ENCODE measurements at regions not wholly inside any gene's neighbourhood (a gene's known extent, or its start where the extent isn't known, plus 50 kb on each side); places are given as distances from the start of the nearest gene placed in this dataset.

- no peak overlapping the region for H3K4me2 ChIP-seq (ENCODE audit: insufficient read depth, low read length)
- H2AFZ ChIP-seq (ENCODE audit: low read depth, low read length): no peak overlapping the region
- dilution Hi-C loops (cut with MboI; ENCODE audit: extremely low pct_ligation_motif_present, low sequenced_read_pairs) (no loop called here), intact Hi-C loops (cut with micrococcal nuclease) (no loop called here)
- no peaks in the 10 kb centered on the region for H3K36me3 ChIP-seq (ENCODE audit: control insufficient read depth in 2 of 2, extremely low read depth in 1 of 2, insufficient read depth in 2 of 2, low read length in 2 of 2)
- no peaks in the 10 kb centered on the region for H3K79me2 ChIP-seq (ENCODE audit: control insufficient read depth, insufficient read depth, low read length)
- H3K9me1 ChIP-seq (replicated peaks; ENCODE audit: control insufficient read depth, extremely low read depth, insufficient read depth, low read length): no peaks in the 10 kb centered on the region
- H3K4me1 ChIP-seq (ENCODE audit: control insufficient read depth, extremely low read depth, insufficient read depth, low read length): peaks cover 2% of the 10 kb centered on the region
- no peak overlapping the region for H3K4me3 ChIP-seq (replicated peaks in 1 of 3; ENCODE audit: insufficient read depth in 1 of 3, low read depth in 1 of 3, low read length in 3 of 3)
- H3K27ac ChIP-seq (ENCODE audit: insufficient read depth, low read depth, low read length): no peak overlapping the region
- POLR2A ChIA-PET: no interaction called here
- H3K27me3 ChIP-seq (ENCODE audit: control insufficient read depth in 2 of 2, insufficient read depth in 2 of 2, low read length in 2 of 2): no peaks in the 10 kb centered on the region
- CTCF ChIA-PET: no interaction called here
- FAIRE-seq (no peak), DNase-seq (ENCODE audit: low read depth, low spot score) (no peak)
- H3K9ac ChIP-seq (replicated peaks; ENCODE audit: extremely low read depth, insufficient read depth, low read length): no peak overlapping the region
- BruUV-seq (replicated peaks): no TSS peak
- TF ChIP-seq MYC (IDR thresholded peaks at IDR 0.05; ENCODE audit: low read depth, low read length) (no peak), GATA2 (IDR thresholded peaks at IDR 0.05; ENCODE audit: insufficient read depth, insufficient read length, low read depth, low read length) (no peak), JUN (IDR thresholded peaks at IDR 0.05; ENCODE audit: borderline replicate concordance, insufficient read depth, insufficient read length, low read depth) (no peak), MAX (IDR thresholded peaks at IDR 0.05; ENCODE audit: insufficient read depth, insufficient read length) (no peak), POLR2AphosphoS5 (IDR thresholded peaks at IDR 0.05; ENCODE audit: insufficient read depth, low read depth, low read length) (no peak)
- H3K9me3 ChIP-seq (replicated peaks; ENCODE audit: control insufficient read depth, insufficient read depth, low read length): no peaks in the 10 kb centered on the region
- no peaks in the 10 kb centered on the region for H4K20me1 ChIP-seq (replicated peaks; ENCODE audit: control insufficient read depth, extremely low read depth, insufficient read depth, low read length)
These were observed 88.9 kb upstream of the RPS6KA2 start for GRCh38 chr6:166715992-166716391.

GRCh38 chr6:166715065-166715464, 88.0 kb upstream of the RPS6KA2 start:
- Histone ChIP-seq H3K4me1 (ENCODE audit: control insufficient read depth, extremely low read depth, insufficient read depth, low read length) (peaks cover 2% of the 10 kb centered on the region), H3K9me1 (replicated peaks; ENCODE audit: control insufficient read depth, extremely low read depth, insufficient read depth, low read length) (no peaks in the 10 kb centered on the region), H2AFZ (ENCODE audit: low read depth, low read length) (no peak overlapping the region), H3K4me3 (replicated peaks in 1 of 3; ENCODE audit: insufficient read depth in 1 of 3, low read depth in 1 of 3, low read length in 3 of 3) (no peak overlapping the region), H3K27me3 (ENCODE audit: control insufficient read depth in 2 of 2, insufficient read depth in 2 of 2, low read length in 2 of 2) (no peaks in the 10 kb centered on the region), H3K4me2 (ENCODE audit: insufficient read depth, low read length) (no peak overlapping the region), H3K9me3 (replicated peaks; ENCODE audit: control insufficient read depth, insufficient read depth, low read length) (no peaks in the 10 kb centered on the region), H3K27ac (ENCODE audit: insufficient read depth, low read depth, low read length) (no peak overlapping the region), H3K79me2 (ENCODE audit: control insufficient read depth, insufficient read depth, low read length) (no peaks in the 10 kb centered on the region), H3K9ac (replicated peaks; ENCODE audit: extremely low read depth, insufficient read depth, low read length) (no peak overlapping the region), H4K20me1 (replicated peaks; ENCODE audit: control insufficient read depth, extremely low read depth, insufficient read depth, low read length) (no peaks in the 10 kb centered on the region), H3K36me3 (ENCODE audit: control insufficient read depth in 2 of 2, extremely low read depth in 1 of 2, insufficient read depth in 2 of 2, low read length in 2 of 2) (no peaks in the 10 kb centered on the region)
- POLR2A ChIA-PET: no interaction called here
- FAIRE-seq: no peak
- dilution Hi-C loops (cut with MboI; ENCODE audit: extremely low pct_ligation_motif_present, low sequenced_read_pairs) (no loop called here), intact Hi-C loops (cut with micrococcal nuclease) (no loop called here)
- no peak for DNase-seq (ENCODE audit: low read depth, low spot score)
- CTCF ChIA-PET: interaction anchor here (1.0 kb wide), 1 partner anchor 14 kb away, joined by 4 read pairs; no protein-coding TSS in a partner anchor
- no TSS peak for BruUV-seq (replicated peaks)
- TF ChIP-seq FOS (IDR thresholded peaks at IDR 0.05; ENCODE audit: borderline replicate concordance, insufficient read depth, low read length) (no peak), MYC (IDR thresholded peaks at IDR 0.05; ENCODE audit: low read depth, low read length) (no peak), MAX (IDR thresholded peaks at IDR 0.05; ENCODE audit: insufficient read depth, insufficient read length) (no peak), POLR2AphosphoS5 (IDR thresholded peaks at IDR 0.05; ENCODE audit: insufficient read depth, low read depth, low read length) (no peak), POLR2A (IDR thresholded peaks at IDR 0.05; ENCODE audit: low read depth, low read length) (no peak), JUN (IDR thresholded peaks at IDR 0.05; ENCODE audit: borderline replicate concordance, insufficient read depth, insufficient read length, low read depth) (no peak), GATA2 (IDR thresholded peaks at IDR 0.05; ENCODE audit: insufficient read depth, insufficient read length, low read depth, low read length) (no peak), EZH2 (IDR thresholded peaks at IDR 0.05; ENCODE audit: borderline replicate concordance, low read depth, low read length, severe bottlenecking) (no peak), CTCF (IDR thresholded peaks at IDR 0.05; ENCODE audit: extremely low read depth in 1 of 2, insufficient read depth in 1 of 2, low read depth in 1 of 2, low read length in 2 of 2) (no peak)

Data from endothelial cell of umbilical vein (primary cell).